ENCODE measurements at regions not wholly inside any gene's neighbourhood (a gene's known extent, or its start where the extent isn't known, plus 50 kb on each side); places are given as distances from the start of the nearest gene placed in this dataset.

DNA sequence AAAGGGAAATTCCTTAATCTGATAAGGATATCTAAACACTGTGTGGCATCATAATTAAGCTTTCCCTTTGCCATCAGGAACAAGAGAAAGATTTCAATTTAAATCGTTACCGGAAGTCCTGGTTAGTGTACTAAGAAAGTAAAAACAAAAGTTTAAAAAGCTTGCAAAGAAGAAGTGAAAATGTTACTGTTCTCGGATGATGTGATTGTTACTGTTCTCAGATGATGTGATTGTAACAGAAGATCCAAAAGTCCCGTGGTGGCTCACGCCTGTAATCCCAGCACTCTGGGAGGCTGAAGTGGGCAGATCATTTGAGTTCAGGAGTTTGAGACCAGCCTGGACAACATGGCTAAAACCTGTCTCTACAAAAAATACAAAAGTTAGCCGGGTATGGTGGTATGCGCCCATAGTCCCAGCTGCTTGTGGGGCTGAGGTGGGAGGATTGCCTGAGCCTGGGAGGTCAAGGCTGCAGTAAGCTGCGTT, 62.5 kb downstream of the RGS12 start:
- no peak for DNase-seq (ENCODE audit: low read depth)
- H3K4me3 ChIP-seq (ENCODE audit: low read depth, low read length): no peak overlapping the region
- no peak for TF ChIP-seq CTCF (IDR thresholded peaks at IDR 0.05; ENCODE audit: control insufficient read depth, extremely low read depth, insufficient read depth)

DNA sequence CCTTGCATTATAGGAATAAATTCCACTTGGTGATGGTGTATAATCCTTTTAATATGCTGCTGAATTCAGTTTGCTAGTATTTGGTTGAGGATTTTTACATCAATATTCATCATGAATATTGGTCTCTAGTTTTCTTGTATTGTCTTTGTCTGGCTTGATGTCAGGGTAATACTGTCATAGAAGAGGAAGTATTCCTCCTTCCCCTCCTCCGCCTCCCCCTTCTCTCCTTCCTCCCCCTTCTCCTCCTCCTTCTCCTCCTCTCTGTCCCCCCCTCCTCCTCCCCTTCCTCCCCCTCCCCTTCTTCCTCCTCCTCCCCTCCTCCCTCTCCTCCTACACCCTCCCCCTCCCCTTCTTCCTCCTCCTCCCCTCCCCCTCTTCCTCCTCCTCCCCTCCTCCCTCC, 65.8 kb downstream of the RGS12 start:
- no peak overlapping the region for H3K4me3 ChIP-seq (ENCODE audit: low read depth, low read length)
- no peak for TF ChIP-seq CTCF (IDR thresholded peaks at IDR 0.05; ENCODE audit: control insufficient read depth, extremely low read depth, insufficient read depth)
- no peak for DNase-seq (ENCODE audit: low read depth)

GRCh38 chr4:3360777-3361176, 68.0 kb downstream of the RGS12 start:
- TF ChIP-seq CTCF (IDR thresholded peaks at IDR 0.05; ENCODE audit: control insufficient read depth, extremely low read depth, insufficient read depth): no peak
- DNase-seq (ENCODE audit: low read depth): no peak
- H3K4me3 ChIP-seq (ENCODE audit: low read depth, low read length): no peak overlapping the region

GRCh38 chr4:3361406-3361805, 68.6 kb downstream of the RGS12 start:
- DNase-seq (ENCODE audit: low read depth): no peak
- TF ChIP-seq CTCF (IDR thresholded peaks at IDR 0.05; ENCODE audit: control insufficient read depth, extremely low read depth, insufficient read depth): no peak
- no peak overlapping the region for H3K4me3 ChIP-seq (ENCODE audit: low read depth, low read length)

DNA sequence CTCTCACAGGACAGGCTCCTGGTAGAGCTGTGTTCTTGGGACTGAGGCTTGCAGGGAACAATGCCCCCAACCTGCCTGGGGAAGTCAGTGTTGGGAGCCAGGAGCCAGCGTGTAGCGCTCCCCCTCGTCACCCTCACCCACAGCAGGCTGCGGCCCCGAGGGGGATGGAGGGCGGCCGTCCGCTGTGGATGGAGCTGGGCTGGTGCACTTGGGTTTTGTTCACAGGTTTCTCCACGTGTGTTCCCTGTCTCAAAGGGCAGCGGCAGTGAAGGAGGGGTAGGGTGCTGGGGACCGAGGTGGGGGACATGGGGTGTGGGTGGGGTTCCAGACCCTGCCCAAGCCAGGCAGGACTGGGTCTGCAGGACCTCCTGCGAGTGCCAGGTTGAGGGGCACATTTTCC, 69.1 kb downstream of the RGS12 start:
- H3K4me3 ChIP-seq (ENCODE audit: low read depth, low read length): no peak overlapping the region
- no peak for DNase-seq (ENCODE audit: low read depth)
- TF ChIP-seq CTCF (IDR thresholded peaks at IDR 0.05; ENCODE audit: control insufficient read depth, extremely low read depth, insufficient read depth): no peak

- no peak for DNase-seq (ENCODE audit: low read depth)
- no peak overlapping the region for H3K4me3 ChIP-seq (ENCODE audit: low read depth, low read length)
- no peak for TF ChIP-seq CTCF (IDR thresholded peaks at IDR 0.05; ENCODE audit: control insufficient read depth, extremely low read depth, insufficient read depth)
Measured at GRCh38 chr4:3362431-3363287, 69.8 kb downstream of the RGS12 start.
